ENCODE measurements at regions not wholly inside any gene's neighbourhood (a gene's known extent, or its start where the extent isn't known, plus 50 kb on each side); places are given as distances from the start of the nearest gene placed in this dataset.
"Not testable (repeated sequence)": the region's sequence is repeated elsewhere in the genome, so short reads cannot be mapped to it uniquely, and the experiment has no call there.

- Mint-ChIP-seq H3K4me3 (no peak overlapping the region), H3K9me3 (no peaks in the 10 kb centered on the region), H3K27me3 (ENCODE audit: insufficient read depth) (peaks cover 5% of the 10 kb centered on the region), H3K36me3 (ENCODE audit: low read depth) (no peaks in the 10 kb centered on the region), H3K4me1 (ENCODE audit: low read depth) (no peaks in the 10 kb centered on the region), H3K27ac (no peak overlapping the region)
- TF ChIP-seq CTCF (IDR thresholded peaks at IDR 0.05) = no peak
- no peak for DNase-seq
These were observed 337.4 kb upstream of the ID2 start for GRCh38 chr2:8344144-8345097.

- DNase-seq = no peak
- no peak for TF ChIP-seq CTCF (IDR thresholded peaks at IDR 0.05)
- Mint-ChIP-seq H3K4me3 (no peak overlapping the region), H3K27ac (no peak overlapping the region), H3K27me3 (ENCODE audit: insufficient read depth) (peaks cover 5% of the 10 kb centered on the region), H3K9me3 (no peaks in the 10 kb centered on the region), H3K4me1 (ENCODE audit: low read depth) (no peaks in the 10 kb centered on the region), H3K36me3 (ENCODE audit: low read depth) (no peaks in the 10 kb centered on the region)
These were observed 336.7 kb upstream of the ID2 start for GRCh38 chr2:8345200-8345599.

- no peak for TF ChIP-seq CTCF (IDR thresholded peaks at IDR 0.05)
- no peaks in the 10 kb centered on the region for H3K9me3 Mint-ChIP-seq
- H3K27me3 Mint-ChIP-seq (ENCODE audit: insufficient read depth) = peaks cover 5% of the 10 kb centered on the region
- no peaks in the 10 kb centered on the region for H3K36me3 Mint-ChIP-seq (ENCODE audit: low read depth)
- DNase-seq = no peak
- no peak overlapping the region for H3K4me3 Mint-ChIP-seq
- no peaks in the 10 kb centered on the region for H3K4me1 Mint-ChIP-seq (ENCODE audit: low read depth)
- H3K27ac Mint-ChIP-seq = no peak overlapping the region
These were observed 335.6 kb upstream of the ID2 start for GRCh38 chr2:8346208-8346607.

DNA sequence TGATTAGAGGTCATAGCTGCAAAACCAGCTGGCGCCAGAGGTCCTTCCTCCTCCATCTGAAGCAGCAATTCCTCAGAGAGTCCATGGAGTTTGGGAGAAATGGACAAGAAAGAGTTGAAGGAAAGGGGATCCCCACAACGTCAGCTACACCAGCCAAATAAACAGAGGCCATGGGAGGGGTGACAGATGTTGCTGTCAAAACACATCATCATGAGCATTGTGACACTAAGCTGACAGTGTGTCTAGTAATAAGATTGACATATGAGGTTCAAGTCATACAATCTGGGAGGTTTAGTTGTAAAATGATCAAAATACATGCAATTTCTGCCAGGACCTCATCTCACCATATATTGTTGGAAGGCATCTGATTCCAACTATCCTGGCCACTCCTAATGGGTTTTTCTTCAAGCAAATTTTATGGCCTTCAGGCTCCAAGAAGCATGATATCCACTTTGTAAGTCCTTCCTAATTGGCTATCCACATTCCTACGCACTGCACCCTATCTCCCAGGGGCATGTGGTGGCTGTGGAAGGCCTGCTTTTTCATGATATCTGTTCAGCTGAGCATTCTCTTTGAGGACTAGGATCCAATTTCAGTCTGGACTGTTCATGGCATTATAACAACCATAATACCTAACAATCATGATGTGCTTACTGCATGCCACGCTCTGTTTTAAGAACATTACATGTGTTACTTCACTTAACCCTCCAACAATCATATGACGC is 335.0 kb upstream of the ID2 start:
- Mint-ChIP-seq H3K9me3 (no peaks in the 10 kb centered on the region), H3K4me1 (ENCODE audit: low read depth) (no peaks in the 10 kb centered on the region), H3K4me3 (no peak overlapping the region), H3K36me3 (ENCODE audit: low read depth) (no peaks in the 10 kb centered on the region), H3K27me3 (ENCODE audit: insufficient read depth) (peaks cover 5% of the 10 kb centered on the region), H3K27ac (no peak overlapping the region)
- TF ChIP-seq CTCF (IDR thresholded peaks at IDR 0.05) = no peak
- DNase-seq = no peak

GRCh38 chr2:8348911-8349310 is 332.9 kb upstream of the ID2 start:
- not testable (repeated sequence) for H3K27ac Mint-ChIP-seq

DNA sequence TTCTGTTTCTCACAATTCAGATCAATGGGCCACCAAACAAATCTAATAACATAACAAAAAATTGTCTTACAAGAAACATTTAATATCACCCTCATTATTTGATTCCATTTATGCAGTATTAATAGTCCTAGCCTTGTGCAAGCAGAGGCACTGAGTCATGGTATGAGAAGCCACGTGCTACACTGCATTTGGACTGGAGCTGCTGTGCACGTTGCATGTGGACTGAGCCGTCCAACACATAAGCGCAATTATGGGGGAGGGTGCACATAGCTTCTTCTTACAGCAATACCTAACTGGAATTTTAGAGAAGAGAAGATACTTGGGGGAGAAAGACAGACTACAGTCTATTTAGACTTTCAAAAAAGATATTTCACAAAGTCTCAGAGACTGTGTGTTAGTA is 329.6 kb upstream of the ID2 start:
- H3K27ac Mint-ChIP-seq = no peak overlapping the region
- no peaks in the 10 kb centered on the region; the same call in 1 of the 2 replicates for H3K27me3 Mint-ChIP-seq (ENCODE audit: insufficient read depth)
- DNase-seq = no peak
- TF ChIP-seq CTCF (IDR thresholded peaks at IDR 0.05) = no peak
- H3K4me3 Mint-ChIP-seq = no peak overlapping the region
- no peaks in the 10 kb centered on the region for H3K36me3 Mint-ChIP-seq (ENCODE audit: low read depth)
- H3K9me3 Mint-ChIP-seq = no peaks in the 10 kb centered on the region
- no peaks in the 10 kb centered on the region for H3K4me1 Mint-ChIP-seq (ENCODE audit: low read depth)

More at GRCh38 chr2:8348911-8349310, 332.9 kb upstream of the ID2 start:
- H3K36me3 Mint-ChIP-seq (ENCODE audit: low read depth); DNase-seq; H3K27me3 Mint-ChIP-seq (ENCODE audit: insufficient read depth); H3K9me3 Mint-ChIP-seq; H3K4me3 Mint-ChIP-seq; H3K4me1 Mint-ChIP-seq (ENCODE audit: low read depth): not testable (repeated sequence)

Data from HFFc6 (cell line).